C4-2B (cell line): ENCODE measurements at regions not wholly inside any gene's neighbourhood (a gene's known extent, or its start where the extent isn't known, plus 50 kb on each side); places are given as distances from the start of the nearest gene placed in this dataset.

Source experiments
- CTCF ChIP-seq: fragments of 450-650 bp; conservative IDR thresholded peaks from 2 replicates; pipeline ENCODE4 v1.5.1; 2017; ENCODE audit warnings: mild to moderate bottlenecking
- ZFX ChIP-seq: fragments of 450-650 bp; IDR thresholded peaks from 2 replicates; pipeline ENCODE4 v1.6.1; 2017

- TF ChIP-seq CTCF (no peak), ZFX (no peak)
Observed at GRCh38 chr7:46368871-46369270, 447.8 kb upstream of the IGFBP3 start.
